Esophagus muscularis mucosa (tissue), 4 donors: ENCODE measurements at regions not wholly inside any gene's neighbourhood (a gene's known extent, or its start where the extent isn't known, plus 50 kb on each side); places are given as distances from the start of the nearest gene placed in this dataset.

Experiments used
- DNase-seq: peaks from one replicate; pipeline ENCODE4 v3.0.0-alpha.2; 2017; ENCODE audit errors: extremely low spot score
- H3K27ac ChIP-seq, 4 donors: fragments of 200-600 bp; sonication (generic); replicated peaks in 1 of 4; 1 replicate in 3 of 4; 2 replicates in 1 of 4; pipeline ENCODE4 v1.5.1; 2016 to 2019; ENCODE audit warnings: mild to moderate bottlenecking in 1 of 4
- H3K27me3 ChIP-seq, 4 donors: fragments of 200-600 bp; sonication (generic); one replicate each; pipeline versions ENCODE4 v1.5.1 to v1.6.0; 2016 to 2019
- H3K36me3 ChIP-seq, 4 donors: fragments of 200-600 bp; sonication (generic); one replicate each; pipeline ENCODE4 v1.5.1; 2016 to 2019
- H3K4me1 ChIP-seq, 4 donors: fragments of 200-600 bp; sonication (generic); one replicate each; pipeline ENCODE4 v1.5.1; 2016 to 2019
- H3K4me3 ChIP-seq, 4 donors: fragments of 200-600 bp; sonication (generic); 1 replicate in 2 of 4; 2 replicates in 2 of 4; pipeline ENCODE4 v1.5.1; 2016 to 2019; ENCODE audit warnings: mild to moderate bottlenecking in 4 of 4, moderate library complexity in 1 of 4
- H3K9me3 ChIP-seq, 4 donors: fragments of 200-600 bp; sonication (generic); 1 replicate in 3 of 4; 2 replicates in 1 of 4; pipeline ENCODE4 v1.5.1; 2016 to 2019
- CTCF ChIP-seq, 3 experiments: fragments of 200-600 bp in 2 of 3; fragments of 450-650 bp in 1 of 3; sonication (generic) in 2 of 3; IDR thresholded peaks; one replicate each; pipeline ENCODE4 v1.5.1; 2017 to 2019; ENCODE audit warnings: antibody characterized with exemption in 3 of 3, mild to moderate bottlenecking in 2 of 3, moderate library complexity in 1 of 3
- EP300 ChIP-seq: sonication (generic); formaldehyde crosslinking; IDR thresholded peaks from one replicate; pipeline ENCODE4 v1.6.1; 2017; ENCODE audit warnings: antibody characterized with exemption
- POLR2A ChIP-seq: fragments of 450-650 bp; IDR thresholded peaks from one replicate; pipeline ENCODE4 v1.6.1; 2017; ENCODE audit warnings: antibody characterized with exemption, moderate library complexity, mild to moderate bottlenecking, low read depth
- POLR2AphosphoS5 ChIP-seq, 2 donors: sonication (generic); formaldehyde crosslinking; IDR thresholded peaks; one replicate each; pipeline ENCODE4 v1.6.1; 2017; ENCODE audit warnings: antibody characterized with exemption in 2 of 2
- WGBS: methylation state at CpG from one replicate; pipeline ENCODE4 v1.1.5; 2018; 5-methylcytosine and 5-hydroxymethylcytosine counted together
- intact Hi-C: fragments of 100-400 bp; cut with DNase I; formaldehyde crosslinking; loops from one replicate; pipeline ENCODE4 v1.15.1; 2023

- Histone ChIP-seq H3K27ac (no peak overlapping the region), H3K4me1 (peaks cover 10 to 24% (median 21%) of the 10 kb centered on the region in 4 donors), H3K36me3 (no peaks in the 10 kb centered on the region), H3K27me3 (no peaks in the 10 kb centered on the region), H3K9me3 (no peaks in the 10 kb centered on the region), H3K4me3 (no peak overlapping the region)
- 68% methylated on average over 3 of the region's 3 CpGs for WGBS
- intact Hi-C loops, result no loop called here
- peak in 1 of 2 donors; percentile 30 for TF ChIP-seq POLR2AphosphoS5 (IDR thresholded peaks at IDR 0.05)
- TF ChIP-seq CTCF (IDR thresholded peaks at IDR 0.05), result no peak
- DNase-seq, result no peak
Observed at GRCh38 chr9:16211946-16212345, 658.5 kb downstream of the BNC2 start.

- intact Hi-C loops, result no loop called here
Observed at GRCh38 chr9:16213781-16214515, 656.5 kb downstream of the BNC2 start.

GRCh38 chr9:16214677-16215352 is 655.7 kb downstream of the BNC2 start:
- H3K4me1 ChIP-seq, result peaks cover 10 to 24% (median 21%) of the 10 kb centered on the region in 4 donors
- no peak for DNase-seq
- H3K27ac ChIP-seq, result peak overlapping the region in 1 of 4 donors; percentile 34
- no peaks in the 10 kb centered on the region for H3K9me3 ChIP-seq
- peak overlapping the region in 1 of 4 donors; percentile 4 for H3K4me3 ChIP-seq
- H3K27me3 ChIP-seq, result no peaks in the 10 kb centered on the region
- WGBS, result 63% methylated on average over 15 of the region's 16 CpGs
- intact Hi-C loops, result no loop called here
- TF ChIP-seq POLR2AphosphoS5 (IDR thresholded peaks at IDR 0.05) (no peak), POLR2A (no peak), CTCF (IDR thresholded peaks at IDR 0.05) (no peak), EP300 (no peak)
- no peaks in the 10 kb centered on the region for H3K36me3 ChIP-seq

More at GRCh38 chr9:16213781-16214515, 656.5 kb downstream of the BNC2 start:
- Histone ChIP-seq H3K27ac (peak overlapping the region in 1 of 4 donors; percentile 19), H3K36me3 (no peaks in the 10 kb centered on the region), H3K4me3 (no peak overlapping the region), H3K4me1 (peaks cover 10 to 24% (median 21%) of the 10 kb centered on the region in 4 donors), H3K27me3 (no peaks in the 10 kb centered on the region), H3K9me3 (no peaks in the 10 kb centered on the region)
- 33% methylated on average over 6 of the region's 6 CpGs for WGBS
- DNase-seq, result no peak
- TF ChIP-seq POLR2AphosphoS5 (IDR thresholded peaks at IDR 0.05) (peak in 1 of 2 donors; percentile 38), POLR2A (no peak)

- Histone ChIP-seq H3K4me1 (peaks cover 10 to 24% (median 21%) of the 10 kb centered on the region in 4 donors), H3K36me3 (no peaks in the 10 kb centered on the region), H3K9me3 (no peaks in the 10 kb centered on the region), H3K4me3 (no peak overlapping the region), H3K27me3 (no peaks in the 10 kb centered on the region), H3K27ac (no peak overlapping the region)
- intact Hi-C loops, result no loop called here
- DNase-seq, result no peak
- TF ChIP-seq POLR2AphosphoS5 (IDR thresholded peaks at IDR 0.05) (no peak), EP300 (no peak), CTCF (IDR thresholded peaks at IDR 0.05) (no peak)
- 81% methylated on average over 6 of the region's 6 CpGs for WGBS
Observed at GRCh38 chr9:16215353-16215680, 655.2 kb downstream of the BNC2 start.

- Histone ChIP-seq H3K36me3 (no peaks in the 10 kb centered on the region), H3K4me3 (no peak overlapping the region), H3K27ac (no peak overlapping the region), H3K9me3 (no peaks in the 10 kb centered on the region), H3K4me1 (peaks cover 10 to 30% (median 21%) of the 10 kb centered on the region in 4 donors), H3K27me3 (no peaks in the 10 kb centered on the region)
- TF ChIP-seq EP300, result no peak
- TF ChIP-seq POLR2AphosphoS5 (IDR thresholded peaks at IDR 0.05), result no peak
- no peak for TF ChIP-seq CTCF (IDR thresholded peaks at IDR 0.05)
- no peak for TF ChIP-seq POLR2A
- no peak for DNase-seq
- 92% methylated on average over 16 of the region's 22 CpGs for WGBS
- intact Hi-C loops, result no loop called here
Observed at GRCh38 chr9:16217943-16218701, 652.3 kb downstream of the BNC2 start.
